Liver (tissue), 8 donors: ENCODE measurements at regions not wholly inside any gene's neighbourhood (a gene's known extent, or its start where the extent isn't known, plus 50 kb on each side); places are given as distances from the start of the nearest gene placed in this dataset.

Source experiments
- DNase-seq: peaks from one replicate; pipeline ENCODE4 v3.0.0-alpha.2; 2017; ENCODE audit warnings: low spot score
- H3K27ac ChIP-seq, 2 donors: one replicate each; pipeline ENCODE4 v1.7.0; 2013; ENCODE audit warnings: inconsistent platforms in 2 of 2, low read length in 2 of 2, control low read depth in 1 of 2, low read depth in 1 of 2, mild to moderate bottlenecking in 1 of 2
- H3K27me3 ChIP-seq, 4 donors: one replicate each; pipeline versions ENCODE4 v1.6.1 to v1.7.0; 2013; ENCODE audit warnings: low read length in 3 of 4, inconsistent platforms in 1 of 4, mild to moderate bottlenecking in 1 of 4, moderate library complexity in 1 of 4; ENCODE audit not compliant: control insufficient read depth in 4 of 4, insufficient read depth in 4 of 4
- H3K36me3 ChIP-seq, 4 donors: one replicate each; pipeline versions ENCODE4 v1.6.1 to v1.7.0; 2013; ENCODE audit warnings: low read length in 3 of 4, mild to moderate bottlenecking in 3 of 4, low read depth in 1 of 4, moderate library complexity in 1 of 4; ENCODE audit not compliant: control insufficient read depth in 4 of 4, insufficient read depth in 3 of 4
- H3K4me1 ChIP-seq, 4 donors: one replicate each; pipeline versions ENCODE4 v1.6.1 to v1.7.0; 2013; ENCODE audit warnings: low read length in 3 of 4, mild to moderate bottlenecking in 3 of 4, moderate library complexity in 1 of 4; ENCODE audit not compliant: control insufficient read depth in 4 of 4, insufficient read depth in 4 of 4
- H3K4me3 ChIP-seq, 3 donors: one replicate each; pipeline versions ENCODE4 v1.6.1 to v1.7.0; 2013; ENCODE audit warnings: low read length in 3 of 3, control low read depth in 1 of 3, low read depth in 1 of 3, mild to moderate bottlenecking in 1 of 3
- H3K9ac ChIP-seq, 2 donors: one replicate each; pipeline ENCODE4 v1.7.0; 2013; ENCODE audit warnings: low read length in 2 of 2, mild to moderate bottlenecking in 2 of 2, moderate library complexity in 2 of 2, control low read depth in 1 of 2, low read depth in 1 of 2
- H3K9me3 ChIP-seq, 4 donors: one replicate each; pipeline versions ENCODE4 v1.6.1 to v1.7.0; 2013; ENCODE audit warnings: low read length in 3 of 4; ENCODE audit not compliant: control insufficient read depth in 4 of 4
- CTCF ChIP-seq: fragments of 150-350 bp; IDR thresholded peaks from 2 replicates; pipeline ENCODE4 v1.5.1; 2017; ENCODE audit warnings: improper control_type of control experiment, low read depth, low read length; ENCODE audit not compliant: missing input control
- EGR1 ChIP-seq, 2 donors: IDR thresholded peaks; 2 replicates each; pipeline ENCODE4 v1.6.1; 2016 to 2018; ENCODE audit warnings: antibody characterized with exemption in 2 of 2, low read depth in 2 of 2
- FOXA1 ChIP-seq: IDR thresholded peaks from 2 replicates; pipeline ENCODE4 v1.6.1; 2016; ENCODE audit warnings: antibody characterized with exemption
- FOXA2 ChIP-seq: IDR thresholded peaks from 2 replicates; pipeline ENCODE4 v1.6.1; 2016; ENCODE audit warnings: antibody characterized with exemption
- GABPA ChIP-seq, 2 donors: IDR thresholded peaks in 1 of 2; conservative IDR thresholded peaks in 1 of 2; 2 replicates each; pipeline ENCODE4 v1.6.1; 2016; ENCODE audit warnings: antibody characterized with exemption in 2 of 2, mild to moderate bottlenecking in 1 of 2, moderate library complexity in 1 of 2
- HNF4A ChIP-seq, 2 donors: conservative IDR thresholded peaks; 2 replicates each; pipeline ENCODE4 v1.6.1; 2016; ENCODE audit warnings: antibody characterized with exemption in 2 of 2, mild to moderate bottlenecking in 2 of 2
- HNF4G ChIP-seq: IDR thresholded peaks from 2 replicates; pipeline ENCODE4 v1.6.1; 2016; ENCODE audit warnings: antibody characterized with exemption
- JUND ChIP-seq, 2 donors: IDR thresholded peaks; 2 replicates each; pipeline ENCODE4 v1.6.1; 2016; ENCODE audit warnings: antibody characterized with exemption in 2 of 2
- NR2F2 ChIP-seq: IDR thresholded peaks from 2 replicates; pipeline ENCODE4 v1.6.1; 2016; ENCODE audit warnings: antibody characterized with exemption
- RAD21 ChIP-seq, 2 donors: IDR thresholded peaks; 2 replicates each; pipeline ENCODE4 v1.6.1; 2016; ENCODE audit warnings: antibody characterized with exemption in 2 of 2, mild to moderate bottlenecking in 2 of 2
- RXRA ChIP-seq, 2 donors: IDR thresholded peaks; 2 replicates each; pipeline ENCODE4 v1.6.1; 2017 to 2018; ENCODE audit warnings: antibody characterized with exemption in 2 of 2, mild to moderate bottlenecking in 1 of 2
- SP1 ChIP-seq: IDR thresholded peaks from 2 replicates; pipeline ENCODE4 v1.6.1; 2018; ENCODE audit warnings: antibody characterized with exemption, mild to moderate bottlenecking
- TAF1 ChIP-seq: conservative IDR thresholded peaks from 2 replicates; pipeline ENCODE4 v1.6.1; 2016; ENCODE audit warnings: antibody characterized with exemption, mild to moderate bottlenecking
- YY1 ChIP-seq: IDR thresholded peaks from 2 replicates; pipeline ENCODE4 v1.6.1; 2016; ENCODE audit warnings: antibody characterized with exemption, mild to moderate bottlenecking
- ZBTB33 ChIP-seq: IDR thresholded peaks from 2 replicates; pipeline ENCODE4 v1.6.1; 2016; ENCODE audit warnings: antibody characterized with exemption
- WGBS: extraction: QIAGEN DNeasy Blood & Tissue Kit; methylation state at CpG from one replicate; pipeline ENCODE4 v1.1.7; 2013; 5-methylcytosine and 5-hydroxymethylcytosine counted together
- TF ChIP-seq, protein P1 (sequence below): IDR thresholded peaks from 2 replicates; pipeline ENCODE4 v1.6.1; 2016; ENCODE audit warnings: antibody characterized with exemption
- TF ChIP-seq, protein P2 (sequence below): IDR thresholded peaks from 2 replicates; pipeline ENCODE4 v1.6.1; 2016; ENCODE audit warnings: antibody characterized with exemption
- TF ChIP-seq, protein P3 (sequence below): IDR thresholded peaks from 2 replicates; pipeline ENCODE4 v1.6.1; 2016; ENCODE audit warnings: antibody characterized with exemption, mild to moderate bottlenecking
- donor health status: healthy.
- donor health status: healthy.
- donor health status: healthy.
- donor health status: healthy.
- donor health status: healthy.

- Histone ChIP-seq H3K9ac (no peak overlapping the region), H3K9me3 (peaks cover 0 to 2% (median 0%) of the 10 kb centered on the region in 4 donors), H3K27ac (no peak overlapping the region), H3K36me3 (no peaks in the 10 kb centered on the region), H3K4me1 (no peaks in the 10 kb centered on the region), H3K27me3 (no peaks in the 10 kb centered on the region), H3K4me3 (no peak overlapping the region)
- 93% methylated on average over 4 of the region's 4 CpGs for WGBS
- DNase-seq = no peak
- no peak for TF ChIP-seq HNF4G
- TF ChIP-seq HNF4A (conservative IDR thresholded peaks at IDR 0.05) = no peak
- TF ChIP-seq YY1 = no peak
- TF ChIP-seq CTCF = no peak
- TF ChIP-seq, protein P1, sequence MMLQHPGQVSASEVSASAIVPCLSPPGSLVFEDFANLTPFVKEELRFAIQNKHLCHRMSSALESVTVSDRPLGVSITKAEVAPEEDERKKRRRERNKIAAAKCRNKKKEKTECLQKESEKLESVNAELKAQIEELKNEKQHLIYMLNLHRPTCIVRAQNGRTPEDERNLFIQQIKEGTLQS = no peak
Observed at GRCh38 chr2:235311044-235311443, 182.8 kb upstream of the AGAP1 start.

- Histone ChIP-seq H3K27me3 (no peaks in the 10 kb centered on the region), H3K27ac (no peak overlapping the region), H3K9me3 (peaks cover 0 to 2% (median 0%) of the 10 kb centered on the region in 4 donors), H3K36me3 (no peaks in the 10 kb centered on the region), H3K4me3 (no peak overlapping the region), H3K4me1 (no peaks in the 10 kb centered on the region), H3K9ac (no peak overlapping the region)
- no peak for DNase-seq
- 62% methylated on average over 2 of the region's 2 CpGs for WGBS
- no peak for TF ChIP-seq SP1
- TF ChIP-seq, protein P2, sequence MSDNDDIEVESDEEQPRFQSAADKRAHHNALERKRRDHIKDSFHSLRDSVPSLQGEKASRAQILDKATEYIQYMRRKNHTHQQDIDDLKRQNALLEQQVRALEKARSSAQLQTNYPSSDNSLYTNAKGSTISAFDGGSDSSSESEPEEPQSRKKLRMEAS = no peak
- TF ChIP-seq TAF1 = no peak
- no peak for TF ChIP-seq RAD21 (IDR thresholded peaks at IDR 0.05)
- TF ChIP-seq, protein P1 = no peak
- TF ChIP-seq, protein P3, sequence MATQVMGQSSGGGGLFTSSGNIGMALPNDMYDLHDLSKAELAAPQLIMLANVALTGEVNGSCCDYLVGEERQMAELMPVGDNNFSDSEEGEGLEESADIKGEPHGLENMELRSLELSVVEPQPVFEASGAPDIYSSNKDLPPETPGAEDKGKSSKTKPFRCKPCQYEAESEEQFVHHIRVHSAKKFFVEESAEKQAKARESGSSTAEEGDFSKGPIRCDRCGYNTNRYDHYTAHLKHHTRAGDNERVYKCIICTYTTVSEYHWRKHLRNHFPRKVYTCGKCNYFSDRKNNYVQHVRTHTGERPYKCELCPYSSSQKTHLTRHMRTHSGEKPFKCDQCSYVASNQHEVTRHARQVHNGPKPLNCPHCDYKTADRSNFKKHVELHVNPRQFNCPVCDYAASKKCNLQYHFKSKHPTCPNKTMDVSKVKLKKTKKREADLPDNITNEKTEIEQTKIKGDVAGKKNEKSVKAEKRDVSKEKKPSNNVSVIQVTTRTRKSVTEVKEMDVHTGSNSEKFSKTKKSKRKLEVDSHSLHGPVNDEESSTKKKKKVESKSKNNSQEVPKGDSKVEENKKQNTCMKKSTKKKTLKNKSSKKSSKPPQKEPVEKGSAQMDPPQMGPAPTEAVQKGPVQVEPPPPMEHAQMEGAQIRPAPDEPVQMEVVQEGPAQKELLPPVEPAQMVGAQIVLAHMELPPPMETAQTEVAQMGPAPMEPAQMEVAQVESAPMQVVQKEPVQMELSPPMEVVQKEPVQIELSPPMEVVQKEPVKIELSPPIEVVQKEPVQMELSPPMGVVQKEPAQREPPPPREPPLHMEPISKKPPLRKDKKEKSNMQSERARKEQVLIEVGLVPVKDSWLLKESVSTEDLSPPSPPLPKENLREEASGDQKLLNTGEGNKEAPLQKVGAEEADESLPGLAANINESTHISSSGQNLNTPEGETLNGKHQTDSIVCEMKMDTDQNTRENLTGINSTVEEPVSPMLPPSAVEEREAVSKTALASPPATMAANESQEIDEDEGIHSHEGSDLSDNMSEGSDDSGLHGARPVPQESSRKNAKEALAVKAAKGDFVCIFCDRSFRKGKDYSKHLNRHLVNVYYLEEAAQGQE = no peak
- no peak for TF ChIP-seq HNF4A (conservative IDR thresholded peaks at IDR 0.05)
- TF ChIP-seq CTCF = no peak
- TF ChIP-seq RXRA (IDR thresholded peaks at IDR 0.05) = no peak
- no peak for TF ChIP-seq HNF4G
- no peak for TF ChIP-seq JUND (IDR thresholded peaks at IDR 0.05)
- no peak for TF ChIP-seq NR2F2
- no peak for TF ChIP-seq FOXA2
- TF ChIP-seq EGR1 (IDR thresholded peaks at IDR 0.05; ENCODE audit: low read depth in 2 of 2) = no peak
- TF ChIP-seq YY1 = no peak
- no peak for TF ChIP-seq FOXA1
- TF ChIP-seq ZBTB33 = no peak
- no peak for TF ChIP-seq GABPA (IDR thresholded peaks at IDR 0.05 in 1 of 2, conservative IDR thresholded peaks at IDR 0.05 in 1 of 2)
Observed at GRCh38 chr2:235312571-235312970, 181.3 kb upstream of the AGAP1 start.
